DMS53 treated with DMSO at 0.1 percent for 48 hours (cell line): ENCODE measurements at regions not wholly inside any gene's neighbourhood (a gene's known extent, or its start where the extent isn't known, plus 50 kb on each side); places are given as distances from the start of the nearest gene placed in this dataset.

ENCODE experiments used
- DNase-seq: peaks from one replicate; lab custom pipeline; 2025; ENCODE audit not compliant: unreplicated experiment; lab: John Stamatoyannopoulos, UW

DNA sequence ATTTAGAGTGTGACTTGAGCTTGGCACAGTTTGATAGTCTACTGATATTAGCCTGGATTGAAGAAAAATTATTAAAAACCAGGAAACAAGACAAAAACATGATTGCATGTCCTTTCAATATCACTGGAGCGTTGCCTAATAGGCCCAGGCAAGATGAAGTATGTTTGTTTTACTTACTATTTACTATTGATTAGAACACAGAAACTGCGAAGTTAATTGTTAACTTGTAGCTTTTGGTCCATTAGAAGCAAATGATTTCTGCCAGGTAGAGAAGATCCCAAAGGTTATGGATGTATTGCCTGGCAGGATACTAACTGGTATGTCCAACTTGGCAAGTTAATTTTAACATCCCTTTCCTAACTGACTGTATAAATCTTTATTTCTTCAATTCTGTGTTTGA is 268.9 kb downstream of the ETNK1 start:
- peak; percentile 93 for DNase-seq

DNA sequence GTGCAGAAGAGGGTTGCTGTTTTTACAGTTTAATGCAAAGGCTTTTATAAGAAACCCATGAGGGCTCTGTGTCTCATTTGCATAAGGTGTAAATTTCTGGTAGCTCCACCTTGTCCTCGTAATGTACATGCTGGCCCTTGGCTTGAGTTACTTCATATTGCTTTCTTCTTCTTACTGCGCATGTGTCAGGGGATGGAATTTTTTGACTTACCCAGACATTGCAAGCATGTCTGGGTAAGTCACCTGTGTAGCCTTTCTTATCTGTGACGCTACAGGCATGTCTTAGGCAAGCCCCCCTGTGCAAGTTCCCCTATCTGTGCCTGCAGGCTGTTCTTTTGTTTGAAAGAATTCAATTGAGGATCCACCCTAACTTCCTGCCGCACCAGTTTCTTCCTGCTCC is 274.2 kb downstream of the ETNK1 start:
- no peak for DNase-seq

DNA sequence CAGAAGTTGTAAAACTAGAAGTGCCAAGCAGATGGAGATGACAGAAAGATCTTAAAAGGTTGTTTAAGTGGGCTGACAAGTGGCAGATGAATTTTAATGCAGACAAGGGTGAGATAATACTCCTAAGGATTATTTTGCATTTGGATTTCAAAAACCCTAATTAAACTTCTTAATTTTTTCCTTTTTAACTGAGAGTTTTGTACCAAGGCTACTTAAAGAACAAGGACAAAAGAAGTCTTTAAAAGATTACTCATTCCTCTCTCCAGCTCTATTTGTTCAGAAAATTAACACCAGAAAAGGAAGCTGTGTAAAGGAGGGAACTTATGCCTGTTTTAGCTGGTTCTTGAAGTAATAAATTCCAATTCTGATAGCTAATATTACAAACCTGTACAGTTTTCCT is 275.4 kb downstream of the ETNK1 start:
- DNase-seq: no peak

DNA sequence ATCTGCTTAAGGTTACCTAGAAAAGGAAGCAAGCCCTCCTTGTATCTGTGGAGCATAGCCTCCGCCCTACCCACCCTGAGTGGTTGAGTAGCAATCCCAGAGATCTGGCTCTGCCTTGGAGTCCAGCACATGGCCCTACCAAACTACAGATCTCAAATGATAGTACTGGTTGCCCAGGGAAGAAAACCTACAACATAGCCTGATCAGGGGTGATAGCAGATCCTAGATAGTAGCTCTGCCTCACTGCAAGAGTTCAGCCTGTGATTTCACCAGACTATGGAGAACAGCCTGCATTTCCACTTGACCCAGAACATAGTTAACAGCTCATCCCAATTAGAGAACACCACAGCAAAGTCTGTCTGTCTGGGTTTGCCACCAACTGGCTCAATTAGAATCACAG is 279.5 kb downstream of the ETNK1 start:
- DNase-seq: no peak

DNA sequence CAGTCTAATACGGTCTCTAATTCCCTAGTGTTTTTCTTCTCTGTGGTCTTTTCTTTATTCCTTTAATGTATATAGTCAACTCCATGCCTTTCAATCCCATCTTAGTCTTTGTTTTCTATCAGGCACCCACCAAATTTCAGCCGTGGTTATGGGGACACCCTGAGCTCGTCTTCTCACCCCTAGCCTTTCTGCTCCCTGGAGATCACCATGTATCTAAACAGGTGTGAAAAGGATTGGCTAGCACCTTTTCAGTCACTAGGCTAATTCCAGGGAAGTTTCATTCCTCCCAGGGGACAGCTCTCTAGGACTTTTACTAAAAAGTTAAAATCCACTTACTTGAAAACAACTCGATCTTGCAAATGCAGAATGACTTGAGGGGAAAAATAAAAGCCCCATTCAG is 291.3 kb downstream of the ETNK1 start:
- no peak for DNase-seq

DNA sequence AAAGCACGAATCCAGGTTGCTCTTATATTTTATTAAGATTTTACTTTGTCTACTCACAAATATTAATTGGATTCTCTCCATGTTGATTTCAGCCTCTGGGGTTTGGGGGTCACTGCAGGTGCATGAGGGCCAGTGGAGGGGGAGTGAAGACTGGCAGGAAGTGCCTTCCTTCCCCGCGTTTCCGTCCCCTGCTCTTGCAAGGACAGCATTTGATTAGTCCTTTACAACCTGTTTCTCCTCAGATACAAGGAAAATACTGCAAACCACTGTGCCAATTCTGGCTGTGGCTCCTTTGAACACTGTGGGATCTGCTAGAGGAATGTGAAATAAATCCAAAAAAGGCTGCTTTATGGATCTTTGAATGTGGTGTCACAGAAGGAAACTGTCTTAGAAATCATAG is 291.8 kb downstream of the ETNK1 start:
- DNase-seq: no peak

DNA sequence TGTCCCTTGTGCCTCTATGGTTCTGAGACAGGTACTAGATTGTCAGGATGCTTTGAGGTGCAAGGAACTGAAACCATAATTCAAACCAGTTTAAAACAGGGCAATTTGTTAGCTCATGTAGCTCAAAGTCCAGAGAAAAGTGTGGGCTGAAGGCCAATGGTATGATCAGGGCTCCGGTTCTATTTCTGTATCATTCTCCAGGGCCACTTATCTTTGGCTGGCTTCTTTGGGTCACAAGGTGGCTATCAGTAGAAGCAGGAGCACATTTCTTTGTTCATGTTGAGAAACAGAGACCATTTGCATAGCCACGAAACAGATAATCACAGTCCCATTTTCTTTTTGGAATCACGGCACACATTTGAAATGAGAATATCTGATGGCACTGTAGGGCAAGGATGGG is 294.9 kb downstream of the ETNK1 start:
- DNase-seq: no peak

DNA sequence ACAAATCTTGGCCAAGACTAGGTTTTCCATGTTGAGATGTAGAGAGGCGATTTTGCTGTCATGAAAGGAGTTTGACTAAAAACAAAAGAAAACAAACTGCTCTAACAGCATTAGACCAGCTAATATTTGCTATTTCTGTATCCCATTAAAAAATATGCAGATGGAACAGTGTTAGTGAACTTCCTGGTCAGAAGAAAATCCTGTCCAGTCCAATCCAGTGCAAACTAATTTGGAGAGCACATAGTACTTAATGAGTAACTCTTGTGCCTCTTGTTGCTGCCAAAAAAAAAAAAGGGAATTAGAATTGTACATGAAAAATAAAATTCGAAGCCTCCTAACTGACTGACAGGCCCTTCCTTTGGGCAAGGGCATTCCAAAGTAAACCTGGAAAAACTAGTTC is 298.8 kb downstream of the ETNK1 start:
- DNase-seq: no peak

DNA sequence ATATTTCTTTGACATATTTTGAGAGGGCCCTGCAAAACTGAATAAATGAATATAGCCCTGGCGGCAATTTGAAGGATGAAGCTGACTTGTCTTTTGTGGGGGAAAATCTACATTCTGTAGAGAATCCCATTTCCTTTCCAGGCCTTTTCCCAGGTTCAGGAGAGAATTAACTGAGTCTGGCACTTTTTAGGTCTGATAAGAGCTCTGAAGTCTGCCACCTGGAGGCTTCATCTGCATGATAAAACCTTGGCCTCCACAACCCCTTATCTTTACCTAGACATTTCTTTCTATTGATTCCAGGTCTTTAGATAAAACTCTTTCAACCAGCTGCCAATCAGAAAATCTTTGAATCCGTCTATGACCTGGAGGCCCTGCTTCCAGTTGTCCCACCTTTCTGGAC is 299.4 kb downstream of the ETNK1 start:
- DNase-seq: no peak

DNA sequence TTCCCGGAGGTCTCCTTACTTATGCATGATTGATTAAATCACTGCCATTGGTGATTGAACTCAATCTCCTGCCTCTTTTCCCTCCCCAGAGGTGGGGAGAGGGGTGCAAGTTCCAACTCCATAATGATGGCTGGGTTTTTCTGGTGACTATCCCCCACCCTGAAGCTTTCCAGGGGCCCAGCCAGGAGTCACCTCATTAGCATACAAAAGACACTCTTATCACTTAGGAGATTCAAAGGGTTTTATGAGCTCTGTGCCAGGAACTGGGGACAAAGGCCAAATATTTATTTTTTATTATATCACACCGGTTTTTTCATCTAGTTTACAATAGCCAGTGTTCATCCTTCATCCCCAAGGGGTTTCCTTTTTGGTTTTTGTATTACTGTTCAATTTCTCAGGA is 300.7 kb downstream of the ETNK1 start:
- DNase-seq: no peak

DNA sequence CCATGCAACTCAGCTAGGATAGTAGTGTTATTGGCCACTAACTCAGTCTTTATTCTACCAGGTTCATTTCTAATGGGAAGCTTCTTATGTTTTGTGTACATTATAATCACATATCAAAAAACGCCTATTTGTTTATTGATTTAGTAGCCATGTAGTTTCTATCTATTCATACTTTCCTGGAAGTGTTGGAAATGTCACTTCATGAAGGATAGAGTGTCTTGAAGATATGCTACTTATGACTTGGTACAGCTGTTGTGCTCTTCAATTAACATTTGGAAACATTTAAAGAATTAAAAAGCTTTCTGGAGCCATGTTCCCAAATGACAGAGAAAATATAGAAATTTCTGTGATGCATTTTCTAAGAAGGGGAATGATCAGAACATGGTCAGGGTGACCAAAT is 307.5 kb downstream of the ETNK1 start:
- no peak for DNase-seq

DNA sequence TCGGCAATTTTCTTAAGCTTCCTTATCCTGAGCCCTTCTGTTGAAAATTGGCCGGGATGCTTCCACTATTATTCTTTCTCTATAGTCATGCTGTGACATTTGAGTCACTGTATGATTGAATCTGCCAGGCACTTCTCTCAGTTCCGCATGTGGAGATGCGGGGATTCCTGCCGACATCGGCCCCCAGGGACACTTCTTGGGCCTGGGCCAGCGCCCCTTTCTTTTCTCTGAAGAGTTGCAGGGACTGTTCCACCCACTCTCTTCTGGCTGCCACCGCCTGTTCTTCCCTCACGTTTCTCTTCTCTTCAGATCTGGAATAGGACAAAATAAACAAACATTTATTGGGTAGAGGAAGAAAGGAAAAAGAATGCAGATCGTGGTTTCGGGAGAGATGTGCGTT is 310.1 kb downstream of the ETNK1 start:
- no peak for DNase-seq

DNA sequence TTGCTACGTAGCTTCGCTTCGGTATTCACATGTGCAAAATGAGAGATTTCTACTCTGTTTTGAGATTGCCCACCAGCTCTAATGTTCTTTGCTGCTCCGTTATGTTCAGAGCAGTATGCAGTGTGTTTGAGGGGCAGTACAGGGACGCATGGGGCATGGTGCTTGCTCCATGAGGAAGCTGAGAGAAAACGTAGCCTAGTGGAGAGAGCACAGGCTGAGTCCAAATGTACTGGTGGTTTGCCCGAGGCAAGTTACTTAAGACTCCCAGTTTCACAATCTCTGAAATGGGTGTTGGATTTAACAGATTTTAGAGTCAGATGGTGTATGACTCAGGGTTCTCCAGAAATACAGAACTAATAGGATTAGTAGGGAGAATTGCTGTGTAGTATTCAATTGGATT is 310.5 kb downstream of the ETNK1 start:
- DNase-seq: no peak

DNA sequence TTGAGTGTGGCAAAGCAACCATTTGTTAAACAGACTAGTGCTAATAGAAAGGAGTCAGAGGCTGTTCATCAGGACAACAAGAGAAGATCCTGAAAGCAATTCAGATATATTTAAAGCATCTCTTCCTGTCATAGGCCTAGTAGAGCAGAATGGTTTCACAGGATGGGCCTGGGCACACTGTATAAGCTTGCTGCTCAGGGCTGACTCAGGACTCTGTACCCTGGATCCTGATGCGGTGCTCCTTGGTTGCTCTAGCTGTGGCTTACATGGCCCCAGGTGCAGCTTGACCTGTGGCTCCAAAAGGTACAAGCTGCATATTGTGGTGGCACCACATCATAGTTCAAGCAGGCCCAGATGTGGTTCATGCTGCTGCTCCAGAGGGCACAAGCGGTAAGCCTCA is 313.4 kb downstream of the ETNK1 start:
- no peak for DNase-seq

DNA sequence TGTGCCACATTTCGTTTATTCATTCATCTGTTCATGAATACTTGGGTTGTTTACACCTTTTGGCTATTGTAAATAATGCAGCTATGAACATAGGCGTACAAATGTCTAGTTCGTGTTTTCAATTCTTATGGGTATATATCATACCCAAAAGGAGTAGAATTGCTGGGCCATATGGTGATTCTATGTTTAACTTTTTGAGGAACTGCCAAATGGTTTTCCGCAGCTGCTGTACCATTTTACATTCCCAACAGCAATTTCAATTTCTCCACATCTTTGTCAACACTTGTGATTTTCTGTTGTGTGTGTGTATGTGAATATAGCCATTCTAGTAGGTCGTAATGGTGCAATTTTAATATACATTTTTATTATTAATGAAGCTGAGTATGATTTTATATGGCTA is 326.2 kb downstream of the ETNK1 start:
- no peak for DNase-seq

DNA sequence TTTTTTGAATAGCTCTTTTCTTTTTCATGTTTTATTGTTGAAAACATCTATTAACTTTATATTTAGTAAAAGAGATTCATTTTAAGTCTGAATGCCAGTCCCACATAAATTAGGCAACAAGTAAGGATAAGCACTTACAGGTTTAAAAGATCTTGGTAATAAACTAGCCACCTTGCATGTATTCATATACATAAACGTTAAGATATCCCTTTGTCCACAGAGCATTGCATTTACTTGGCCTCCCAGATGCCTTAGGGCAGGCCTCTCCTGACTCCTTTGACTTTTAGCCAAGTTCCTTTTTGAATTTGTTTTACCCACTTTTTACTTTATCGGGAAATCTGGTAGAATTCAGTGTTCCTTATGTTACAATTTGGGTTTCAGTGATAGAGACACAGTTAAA is 331.7 kb downstream of the ETNK1 start:
- no peak for DNase-seq

DNA sequence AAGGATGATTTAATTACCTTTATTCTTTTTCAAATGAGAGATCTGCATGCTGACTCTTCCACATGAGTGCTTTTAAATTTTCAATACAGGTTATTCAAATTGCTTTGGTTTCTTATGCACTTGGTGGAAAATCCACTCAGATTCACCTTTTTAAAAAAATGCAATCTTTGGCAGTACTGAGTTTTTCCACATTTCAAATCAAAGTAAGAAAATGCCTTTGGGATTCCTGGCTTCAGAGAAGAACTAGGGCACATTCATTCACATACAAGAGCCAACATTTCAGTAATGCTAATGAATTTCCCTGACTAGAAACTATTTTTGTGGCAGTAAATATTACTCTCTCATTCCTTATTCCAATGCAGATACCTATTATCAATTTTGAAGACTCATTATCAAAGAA is 342.2 kb downstream of the ETNK1 start:
- no peak for DNase-seq

DNA sequence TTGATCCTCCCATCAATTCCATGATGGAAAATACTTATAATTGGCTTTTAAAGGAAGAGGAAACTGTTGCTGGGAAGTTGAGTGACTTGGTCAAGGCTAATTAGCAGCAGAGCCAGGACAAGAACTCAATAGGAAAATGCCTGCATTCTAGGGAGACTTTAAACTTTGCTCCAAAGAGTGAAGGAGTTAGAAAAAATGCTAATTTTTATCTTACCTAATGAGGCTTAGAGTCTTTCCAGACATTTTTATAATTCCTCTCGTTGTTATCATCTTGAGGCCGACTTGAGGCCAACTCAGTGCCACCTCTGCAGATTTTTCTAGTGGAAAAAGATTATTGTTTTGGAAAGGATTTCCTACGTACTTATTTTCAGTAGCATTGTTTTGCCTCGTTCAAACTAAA is 344.6 kb downstream of the ETNK1 start:
- DNase-seq: no peak

DNA sequence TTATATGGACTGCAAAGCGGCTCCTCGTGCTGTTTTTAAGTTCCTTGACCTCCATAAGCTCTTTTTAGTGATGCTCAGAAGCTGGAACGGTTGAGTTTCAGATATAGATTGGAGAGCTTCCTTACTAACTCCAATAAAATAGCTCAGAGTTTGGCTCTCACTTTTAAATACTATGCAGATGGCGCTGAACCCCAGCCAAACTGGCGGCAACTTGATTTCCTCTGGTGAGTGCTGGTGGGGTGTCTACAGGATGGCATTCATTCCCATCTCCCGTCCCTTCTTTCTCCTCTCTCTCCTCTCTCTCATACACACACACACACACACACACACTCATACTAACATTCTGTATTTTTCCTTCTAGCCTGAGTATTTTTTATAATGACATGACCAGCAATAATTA is 346.3 kb downstream of the ETNK1 start:
- no peak for DNase-seq

DNA sequence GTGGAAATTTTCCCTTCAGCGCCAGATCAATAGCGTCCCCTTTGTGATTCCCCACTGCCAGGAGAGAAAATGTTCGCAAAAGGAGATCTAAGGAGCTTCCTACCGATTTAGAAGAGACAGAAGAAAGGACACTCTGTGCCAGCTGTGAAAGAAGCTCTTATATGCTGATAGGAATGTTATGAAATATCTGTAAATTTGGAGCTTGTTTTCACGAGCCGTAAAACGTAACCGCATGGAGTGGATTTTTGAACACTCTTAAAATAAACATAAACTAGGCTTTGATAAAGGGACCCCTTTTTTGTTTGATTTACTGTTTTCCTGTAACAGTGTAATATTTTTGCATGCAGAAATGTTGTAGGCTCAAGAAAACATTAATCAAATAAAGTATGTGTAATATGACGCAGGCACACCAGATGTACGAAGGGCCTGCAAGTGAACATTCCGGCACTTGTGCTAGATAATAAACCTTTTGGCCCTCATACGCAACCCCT is 346.8 kb downstream of the ETNK1 start:
- DNase-seq: no peak

DNA sequence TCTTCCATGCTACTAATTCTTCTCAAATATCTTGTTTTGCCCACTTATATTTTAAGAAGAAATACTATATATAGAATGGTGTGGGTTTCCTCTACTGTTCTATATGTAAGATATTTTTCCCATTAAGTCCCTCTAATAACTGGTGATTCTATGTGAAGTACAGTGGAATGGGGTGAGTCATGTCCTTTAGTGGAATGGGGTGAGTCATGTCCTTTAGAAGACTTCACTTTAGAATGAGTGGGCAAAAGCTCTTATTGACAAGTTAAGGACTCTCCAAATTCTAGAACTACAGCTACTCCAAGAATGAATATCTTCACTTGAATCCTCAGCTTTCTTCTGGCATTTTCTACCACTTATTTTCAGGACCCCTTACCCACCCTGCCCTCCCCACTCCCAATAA is 349.9 kb downstream of the ETNK1 start:
- peak; percentile 90 for DNase-seq

DNA sequence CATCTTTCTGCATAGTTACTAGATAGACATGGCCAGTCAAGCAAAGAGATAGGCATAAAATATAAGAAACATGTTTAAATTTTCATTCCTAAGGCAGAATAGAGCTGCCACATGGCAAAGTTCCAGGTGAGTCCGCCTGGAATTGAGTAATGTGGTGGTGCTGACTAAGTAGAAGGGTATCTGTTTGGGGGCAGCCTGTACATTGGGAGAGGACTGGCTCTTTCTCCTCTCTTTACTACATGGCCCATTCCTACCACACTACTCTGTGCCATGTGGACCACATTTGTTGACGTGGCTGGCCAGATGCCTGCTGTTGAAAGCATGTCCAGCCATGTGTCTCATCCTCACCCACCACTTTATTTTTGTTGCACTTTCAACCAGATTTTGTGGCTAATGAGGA is 354.0 kb downstream of the ETNK1 start:
- DNase-seq: no peak

DNA sequence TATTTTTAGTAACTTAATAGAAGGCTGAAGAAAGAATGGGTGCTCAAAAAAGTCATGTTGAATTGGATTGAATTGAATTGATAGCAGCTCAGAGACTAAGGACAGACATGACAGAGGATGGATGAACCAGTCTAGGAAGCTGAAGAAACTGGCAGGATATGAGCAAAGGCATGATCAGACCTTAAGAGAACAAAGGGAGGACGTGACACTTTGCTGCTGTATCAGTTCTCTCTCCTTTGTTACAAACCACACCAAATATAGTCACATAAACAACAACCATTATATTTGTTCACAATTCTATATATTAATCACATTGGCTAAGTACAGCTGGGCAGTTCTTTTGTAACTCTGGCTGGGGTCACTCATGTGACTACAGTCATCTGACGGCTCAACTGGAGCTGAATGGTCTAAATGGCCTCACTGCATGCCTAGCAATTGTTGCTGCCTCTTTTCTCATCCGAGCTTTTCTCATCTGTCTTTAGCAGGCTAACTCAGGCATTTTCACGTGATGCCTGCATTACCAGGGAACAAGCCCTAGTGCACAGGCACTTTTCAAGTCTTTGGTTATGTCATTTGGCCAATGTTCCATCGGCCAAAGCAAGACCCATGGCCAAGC is 355.0 kb downstream of the ETNK1 start:
- no peak for DNase-seq

DNA sequence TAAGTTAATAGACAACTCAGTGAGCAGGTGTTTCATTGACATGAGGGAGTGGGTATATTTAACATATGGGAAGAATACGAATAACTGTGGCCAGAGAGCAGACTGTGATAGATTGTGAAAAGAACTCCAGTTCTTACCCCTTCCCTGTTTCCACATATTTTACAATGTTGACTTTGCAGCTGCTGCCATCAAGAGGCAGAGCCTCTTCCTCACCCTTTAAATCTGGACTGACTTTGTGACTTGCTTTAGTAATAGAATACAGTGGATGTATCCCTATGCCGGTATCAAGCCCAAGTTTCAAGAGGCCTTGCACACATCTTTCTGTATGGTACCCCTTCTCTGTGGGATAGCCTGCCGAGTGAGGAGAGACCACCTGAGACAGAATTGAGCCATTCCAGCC is 356.7 kb downstream of the ETNK1 start:
- DNase-seq: peak; percentile 14
